HUES48 (cell line): ENCODE measurements at regions not wholly inside any gene's neighbourhood (a gene's known extent, or its start where the extent isn't known, plus 50 kb on each side); places are given as distances from the start of the nearest gene placed in this dataset.

Source experiments
- H3K27ac ChIP-seq: one replicate; pipeline ENCODE4 v1.7.0; 2013; ENCODE audit warnings: low read depth, low read length, inconsistent platforms
- H3K27me3 ChIP-seq: 2 replicates; pipeline ENCODE4 v1.6.1; 2013; ENCODE audit warnings: mild to moderate bottlenecking, low read length; ENCODE audit not compliant: control insufficient read depth, insufficient read depth
- H3K36me3 ChIP-seq: 2 replicates; pipeline ENCODE4 v1.6.1; 2013; ENCODE audit warnings: low read length; ENCODE audit not compliant: control insufficient read depth, insufficient read depth
- H3K4me1 ChIP-seq: 2 replicates; pipeline ENCODE4 v1.6.1; 2013; ENCODE audit warnings: mild to moderate bottlenecking, low read length; ENCODE audit not compliant: control insufficient read depth, insufficient read depth
- H3K4me3 ChIP-seq: 2 replicates; pipeline ENCODE4 v1.5.1; 2013; ENCODE audit warnings: mild to moderate bottlenecking, low read depth, low read length
- H3K9ac ChIP-seq: 2 replicates; pipeline ENCODE4 v1.6.1; 2013; ENCODE audit warnings: mild to moderate bottlenecking, low read depth, low read length, moderate library complexity
- H3K9me3 ChIP-seq: 2 replicates; pipeline ENCODE4 v1.6.1; 2013; ENCODE audit warnings: low read length; ENCODE audit not compliant: control insufficient read depth, insufficient read depth

- no peak overlapping the region for H3K27ac ChIP-seq
- H3K36me3 ChIP-seq = no peaks in the 10 kb centered on the region
- no peaks in the 10 kb centered on the region for H3K4me1 ChIP-seq
- H3K9ac ChIP-seq = no peak overlapping the region
- H3K9me3 ChIP-seq = peaks cover 7% of the 10 kb centered on the region; the same call in 1 of the 2 replicates
- no peak overlapping the region for H3K4me3 ChIP-seq
- no peaks in the 10 kb centered on the region for H3K27me3 ChIP-seq
Observed at GRCh38 chr1:195789321-195789720, 818.9 kb downstream of the KCNT2 start.

- H3K4me1 ChIP-seq = no peaks in the 10 kb centered on the region
Observed at GRCh38 chr1:195788721-195789120, 819.5 kb downstream of the KCNT2 start.

GRCh38 chr1:195785830-195786229 is 822.4 kb downstream of the KCNT2 start:
- Histone ChIP-seq H3K27me3 (no peaks in the 10 kb centered on the region), H3K4me1 (no peaks in the 10 kb centered on the region), H3K36me3 (no peaks in the 10 kb centered on the region), H3K27ac (no peak overlapping the region), H3K9me3 (peaks cover under 1% of the 10 kb centered on the region; the same call in 1 of the 2 replicates), H3K4me3 (no peak overlapping the region), H3K9ac (no peak overlapping the region)

More at GRCh38 chr1:195788721-195789120, 819.5 kb downstream of the KCNT2 start:
- no peaks in the 10 kb centered on the region for H3K36me3 ChIP-seq
- H3K4me3 ChIP-seq = no peak overlapping the region
- H3K27ac ChIP-seq = no peak overlapping the region
- H3K9ac ChIP-seq = no peak overlapping the region
- H3K27me3 ChIP-seq = no peaks in the 10 kb centered on the region
- H3K9me3 ChIP-seq = peaks cover 7% of the 10 kb centered on the region; the same call in 1 of the 2 replicates

- Histone ChIP-seq H3K9me3 (no peaks in the 10 kb centered on the region), H3K36me3 (no peaks in the 10 kb centered on the region), H3K27ac (no peak overlapping the region), H3K27me3 (no peaks in the 10 kb centered on the region), H3K9ac (no peak overlapping the region), H3K4me3 (no peak overlapping the region), H3K4me1 (no peaks in the 10 kb centered on the region)
Observed at GRCh38 chr1:195773931-195774330, 834.3 kb downstream of the KCNT2 start.

- no peak overlapping the region for H3K27ac ChIP-seq
Observed at GRCh38 chr1:195769461-195769860, 838.8 kb downstream of the KCNT2 start.

GRCh38 chr1:195768936-195769335 is 839.3 kb downstream of the KCNT2 start:
- no peak overlapping the region for H3K4me3 ChIP-seq
- H3K4me1 ChIP-seq = no peaks in the 10 kb centered on the region
- H3K27me3 ChIP-seq = no peaks in the 10 kb centered on the region
- H3K9me3 ChIP-seq = no peaks in the 10 kb centered on the region
- H3K27ac ChIP-seq = no peak overlapping the region
- H3K9ac ChIP-seq = no peak overlapping the region
- no peaks in the 10 kb centered on the region for H3K36me3 ChIP-seq

More at GRCh38 chr1:195769461-195769860, 838.8 kb downstream of the KCNT2 start:
- no peaks in the 10 kb centered on the region for H3K4me1 ChIP-seq
- H3K36me3 ChIP-seq = no peaks in the 10 kb centered on the region
- H3K9me3 ChIP-seq = no peaks in the 10 kb centered on the region
- no peaks in the 10 kb centered on the region for H3K27me3 ChIP-seq
- no peak overlapping the region for H3K9ac ChIP-seq
- no peak overlapping the region for H3K4me3 ChIP-seq

GRCh38 chr1:195768377-195768776 is 839.9 kb downstream of the KCNT2 start:
- Histone ChIP-seq H3K9me3 (no peaks in the 10 kb centered on the region), H3K9ac (no peak overlapping the region), H3K27me3 (no peaks in the 10 kb centered on the region), H3K36me3 (no peaks in the 10 kb centered on the region), H3K27ac (no peak overlapping the region), H3K4me3 (no peak overlapping the region), H3K4me1 (no peaks in the 10 kb centered on the region)

GRCh38 chr1:195766709-195767108 is 841.5 kb downstream of the KCNT2 start:
- no peaks in the 10 kb centered on the region for H3K36me3 ChIP-seq
- no peak overlapping the region for H3K27ac ChIP-seq
- H3K9me3 ChIP-seq = no peaks in the 10 kb centered on the region
- H3K4me1 ChIP-seq = no peaks in the 10 kb centered on the region
- no peak overlapping the region for H3K4me3 ChIP-seq
- H3K27me3 ChIP-seq = no peaks in the 10 kb centered on the region
- H3K9ac ChIP-seq = no peak overlapping the region

- H3K9ac ChIP-seq = no peak overlapping the region
- H3K27me3 ChIP-seq = no peaks in the 10 kb centered on the region
- no peaks in the 10 kb centered on the region for H3K4me1 ChIP-seq
- no peak overlapping the region for H3K4me3 ChIP-seq
- no peaks in the 10 kb centered on the region for H3K9me3 ChIP-seq
- no peak overlapping the region for H3K27ac ChIP-seq
- H3K36me3 ChIP-seq = no peaks in the 10 kb centered on the region
Observed at GRCh38 chr1:195765099-195765498, 843.1 kb downstream of the KCNT2 start.

- Histone ChIP-seq H3K27ac (no peak overlapping the region), H3K9me3 (no peaks in the 10 kb centered on the region), H3K36me3 (no peaks in the 10 kb centered on the region), H3K4me3 (no peak overlapping the region), H3K27me3 (no peaks in the 10 kb centered on the region), H3K9ac (no peak overlapping the region), H3K4me1 (no peaks in the 10 kb centered on the region)
Observed at GRCh38 chr1:195763907-195764374, 844.3 kb downstream of the KCNT2 start.

GRCh38 chr1:195763146-195763906 is 844.9 kb downstream of the KCNT2 start:
- H3K9me3 ChIP-seq = no peaks in the 10 kb centered on the region
- H3K36me3 ChIP-seq = no peaks in the 10 kb centered on the region
- H3K9ac ChIP-seq = no peak overlapping the region
- H3K4me3 ChIP-seq = no peak overlapping the region
- H3K27ac ChIP-seq = no peak overlapping the region
- no peaks in the 10 kb centered on the region for H3K27me3 ChIP-seq
- no peaks in the 10 kb centered on the region for H3K4me1 ChIP-seq
